GM12878 (cell line): ENCODE measurements at regions not wholly inside any gene's neighbourhood (a gene's known extent, or its start where the extent isn't known, plus 50 kb on each side); places are given as distances from the start of the nearest gene placed in this dataset.

Experiments used
- ATAC-seq: fragments of 200-7000 bp; cut with Tn5 transposase; 3 replicates; pipeline ENCODE4 v1.9.1; 2020; ENCODE audit warnings: mild to moderate bottlenecking, moderate library complexity
- BruUV-seq: library from RNA; stranded (reverse); fragments of 400-500 nt; replicated peaks from 2 replicates; lab custom pipeline; 2021; lab: Mats Ljungman, UMichigan
- CTCF ChIA-PET: fragments of 300-600 bp; sonication (Branson Sonifier 250); formaldehyde crosslinking; extraction: SDS; loops from one replicate; lab custom pipeline; 2021; ENCODE audit warnings: inconsistent platforms; lab: Yijun Ruan, JAX
- POLR2A ChIA-PET: fragments of 350-600 bp; formaldehyde crosslinking; extraction: SDS; loops from one replicate; lab custom pipeline; 2021; ENCODE audit warnings: inconsistent platforms; lab: Charles Lee
- RAD21 ChIA-PET: fragments of 300-600 bp; sonication (Branson Sonifier 250); formaldehyde crosslinking; loops from one replicate; lab custom pipeline; 2023; ENCODE audit warnings: antibody characterized with exemption; ENCODE audit not compliant: unreplicated experiment; lab: Charles Lee
- SMC1A ChIA-PET: fragments of 300-600 bp; sonication (Branson Sonifier 250); formaldehyde crosslinking; loops from one replicate; lab custom pipeline; 2023; ENCODE audit not compliant: unreplicated experiment, uncharacterized antibody; lab: Charles Lee
- DNase-seq: peaks from one replicate; pipeline ENCODE4 v3.0.0-alpha.2; 2011; ENCODE audit warnings: low read depth, low spot score
- FAIRE-seq: peaks from 3 replicates; lab custom pipeline; 2011; peaks lifted over from hg19 to GRCh38; lab: Jason Lieb, UNC
- H2AFZ ChIP-seq: 2 replicates; pipeline ENCODE4 v1.6.0; 2011; ENCODE audit warnings: low read depth, low read length, control low read depth; ENCODE audit not compliant: control insufficient read depth
- H3K27ac ChIP-seq: 2 replicates; pipeline ENCODE4 v1.5.1; 2011; ENCODE audit warnings: control low read depth; ENCODE audit not compliant: control insufficient read depth, insufficient read depth
- H3K27me3 ChIP-seq, 2 experiments: replicated peaks in 1 of 2; 2 replicates each; pipeline versions ENCODE4 v1.6.0 to v1.6.1; 2011; ENCODE audit warnings: low read length in 1 of 2; ENCODE audit not compliant: control insufficient read depth in 2 of 2, insufficient read depth in 2 of 2
- H3K36me3 ChIP-seq, 2 experiments: 2 replicates each; pipeline ENCODE4 v1.5.1; 2011; ENCODE audit warnings: low read length in 1 of 2; ENCODE audit not compliant: control insufficient read depth in 2 of 2, insufficient read depth in 2 of 2
- H3K4me1 ChIP-seq: 2 replicates; pipeline ENCODE4 v1.6.1; 2011; ENCODE audit warnings: mild to moderate bottlenecking, low read length, moderate library complexity, mixed read lengths; ENCODE audit not compliant: control insufficient read depth, insufficient read depth
- H3K4me2 ChIP-seq: 2 replicates; pipeline ENCODE4 v1.6.0; 2011; ENCODE audit warnings: control low read depth; ENCODE audit not compliant: control insufficient read depth, insufficient read depth
- H3K4me3 ChIP-seq: fragments of 200-600 bp; sonication (generic); 2 replicates; pipeline ENCODE4 v1.5.1; 2016
- H3K79me2 ChIP-seq: 2 replicates; pipeline ENCODE4 v1.6.0; 2011; ENCODE audit warnings: low read length; ENCODE audit not compliant: control insufficient read depth, insufficient read depth
- H3K9ac ChIP-seq: 2 replicates; pipeline ENCODE4 v1.8.0; 2011; ENCODE audit warnings: low read length, control low read depth, mixed read lengths; ENCODE audit not compliant: control insufficient read depth, insufficient read depth
- H3K9me3 ChIP-seq: replicated peaks from 3 replicates; pipeline ENCODE4 v1.5.1; 2011; ENCODE audit warnings: mild to moderate bottlenecking, low read length; ENCODE audit not compliant: control insufficient read depth, insufficient read depth
- H4K20me1 ChIP-seq: 2 replicates; pipeline ENCODE4 v1.6.0; 2011; ENCODE audit not compliant: control insufficient read depth, insufficient read depth
- BCL11A ChIP-seq: IDR thresholded peaks from 2 replicates; pipeline ENCODE4 v1.6.1; 2011; ENCODE audit warnings: low read depth, low read length
- CHD1 ChIP-seq: IDR thresholded peaks from 2 replicates; pipeline ENCODE4 v1.6.1; 2012; ENCODE audit warnings: low read depth, low read length, improper control_type of control experiment
- CUX1 ChIP-seq: IDR thresholded peaks from 2 replicates; pipeline ENCODE4 v1.6.1; 2012; ENCODE audit warnings: improper control_type of control experiment, low read depth, low read length; ENCODE audit not compliant: insufficient replicate concordance
- ELK1 ChIP-seq: IDR thresholded peaks from 2 replicates; pipeline ENCODE4 v1.6.1; 2012; ENCODE audit warnings: low read depth, low read length, improper control_type of control experiment
- IRF3 ChIP-seq: fragments of 450-650 bp; IDR thresholded peaks from 2 replicates; pipeline ENCODE4 v1.6.1; 2014; ENCODE audit warnings: mild to moderate bottlenecking
- KAT2A ChIP-seq: conservative IDR thresholded peaks from 2 replicates; pipeline ENCODE4 v1.6.1; 2011; ENCODE audit warnings: low read depth, low read length; ENCODE audit not compliant: control insufficient read depth
- MYC ChIP-seq: IDR thresholded peaks from 2 replicates; pipeline ENCODE4 v1.6.1; 2011; ENCODE audit warnings: mild to moderate bottlenecking, low read length, moderate library complexity, inconsistent platforms; ENCODE audit not compliant: insufficient read depth, insufficient replicate concordance, insufficient read length, severe bottlenecking
- NFYB ChIP-seq: IDR thresholded peaks from 2 replicates; pipeline ENCODE4 v1.6.1; 2011; ENCODE audit warnings: low read depth, mild to moderate bottlenecking, low read length, improper control_type of control experiment, moderate library complexity; ENCODE audit not compliant: insufficient read depth
- NR2C1 ChIP-seq: fragments of 450-650 bp; IDR thresholded peaks from 2 replicates; pipeline ENCODE4 v1.6.1; 2017; ENCODE audit warnings: antibody characterized with exemption, mild to moderate bottlenecking, moderate library complexity
- NR2F1 ChIP-seq: fragments of 450-650 bp; conservative IDR thresholded peaks from 2 replicates; pipeline ENCODE4 v1.6.1; 2017; ENCODE audit warnings: mild to moderate bottlenecking
- ZNF217 ChIP-seq: fragments of 450-650 bp; IDR thresholded peaks from 2 replicates; pipeline ENCODE4 v1.6.1; 2017; ENCODE audit warnings: antibody characterized with exemption, mild to moderate bottlenecking
- WGBS: methylation state at CpG from one replicate; pipeline ENCODE4 v1.1.6; 2016; ENCODE audit warnings: low lambda C conversion rate; ENCODE audit not compliant: insufficient replicate concordance, insufficient coverage; ENCODE audit errors: missing lambda C conversion rate; 5-methylcytosine and 5-hydroxymethylcytosine counted together
- in situ Hi-C: fragments of 300-500 bp; cut with MboI; formaldehyde crosslinking; loops from 9 replicates; pipeline ENCODE4 v1.14.3; 2018; ENCODE audit warnings: mixed read lengths
- intact Hi-C: fragments of 100-400 bp; cut with micrococcal nuclease; formaldehyde crosslinking; loops from one replicate; pipeline ENCODE4 v1.14.2; 2022; ENCODE audit not compliant: unreplicated experiment
- TF ChIP-seq, protein P1 (sequence below): fragments of 450-650 bp; IDR thresholded peaks from 2 replicates; pipeline ENCODE4 v1.6.1; 2016; ENCODE audit warnings: mild to moderate bottlenecking
- TF ChIP-seq, protein P2 (sequence below): fragments of 450-650 bp; IDR thresholded peaks from 2 replicates; pipeline ENCODE4 v1.6.1; 2017; ENCODE audit warnings: mild to moderate bottlenecking, low read depth, inconsistent platforms; ENCODE audit not compliant: poor library complexity, severe bottlenecking

DNA sequence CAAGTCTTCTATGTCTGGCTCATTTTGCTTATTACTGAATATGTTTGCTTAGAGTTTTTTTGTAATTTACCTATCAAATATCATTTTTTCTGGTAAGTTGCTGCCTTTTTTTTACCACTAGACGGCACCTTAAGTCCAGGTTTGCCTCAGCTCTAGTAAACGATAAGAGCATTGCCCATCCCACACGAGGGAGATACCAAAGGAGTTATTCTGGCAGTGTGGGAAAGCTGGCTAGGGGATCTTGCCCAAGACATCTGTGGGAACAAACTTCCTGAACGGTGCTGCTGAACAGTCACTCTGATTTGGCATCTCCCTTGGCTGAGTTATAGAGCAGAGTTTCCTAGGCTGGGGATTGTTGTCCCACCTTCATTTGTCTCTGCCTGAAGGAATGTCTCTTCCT lies 306.4 kb downstream of the COL12A1 start:
- Histone ChIP-seq H3K9me3 (no peaks in the 10 kb centered on the region), H4K20me1 (no peaks in the 10 kb centered on the region), H3K4me1 (no peaks in the 10 kb centered on the region), H3K27ac (no peak overlapping the region), H3K4me3 (no peak overlapping the region), H3K79me2 (no peaks in the 10 kb centered on the region), H2AFZ (no peak overlapping the region), H3K27me3 (no peaks in the 10 kb centered on the region), H3K4me2 (no peak overlapping the region), H3K36me3 (no peaks in the 10 kb centered on the region), H3K9ac (no peak overlapping the region)
- RAD21 ChIA-PET: no interaction called here
- intact Hi-C loops (loop anchor here (10.0 kb wide), 1 partner anchor 305 kb away; the partner anchor contains the start of gene COL12A1), in situ Hi-C loops (no loop called here)
- SMC1A ChIA-PET: no interaction called here
- no TSS peak for BruUV-seq
- POLR2A ChIA-PET: no interaction called here
- FAIRE-seq: no peak
- DNase-seq: no peak
- CTCF ChIA-PET: interaction anchor here (1.6 kb wide), 1 partner anchor 304 kb away, joined by 5 read pairs; no protein-coding TSS in a partner anchor
- TF ChIP-seq ZNF217 (no peak), CHD1 (no peak), CUX1 (no peak), MYC (no peak), KAT2A (no peak), IRF3 (no peak), NR2F1 (no peak), NFYB (no peak), NR2C1 (no peak), ELK1 (no peak), BCL11A (no peak)
- TF ChIP-seq, protein P1, sequence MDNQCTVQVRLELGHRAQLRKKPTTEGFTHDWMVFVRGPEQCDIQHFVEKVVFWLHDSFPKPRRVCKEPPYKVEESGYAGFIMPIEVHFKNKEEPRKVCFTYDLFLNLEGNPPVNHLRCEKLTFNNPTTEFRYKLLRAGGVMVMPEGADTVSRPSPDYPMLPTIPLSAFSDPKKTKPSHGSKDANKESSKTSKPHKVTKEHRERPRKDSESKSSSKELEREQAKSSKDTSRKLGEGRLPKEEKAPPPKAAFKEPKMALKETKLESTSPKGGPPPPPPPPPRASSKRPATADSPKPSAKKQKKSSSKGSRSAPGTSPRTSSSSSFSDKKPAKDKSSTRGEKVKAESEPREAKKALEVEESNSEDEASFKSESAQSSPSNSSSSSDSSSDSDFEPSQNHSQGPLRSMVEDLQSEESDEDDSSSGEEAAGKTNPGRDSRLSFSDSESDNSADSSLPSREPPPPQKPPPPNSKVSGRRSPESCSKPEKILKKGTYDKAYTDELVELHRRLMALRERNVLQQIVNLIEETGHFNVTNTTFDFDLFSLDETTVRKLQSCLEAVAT: no peak
- TF ChIP-seq, protein P2, sequence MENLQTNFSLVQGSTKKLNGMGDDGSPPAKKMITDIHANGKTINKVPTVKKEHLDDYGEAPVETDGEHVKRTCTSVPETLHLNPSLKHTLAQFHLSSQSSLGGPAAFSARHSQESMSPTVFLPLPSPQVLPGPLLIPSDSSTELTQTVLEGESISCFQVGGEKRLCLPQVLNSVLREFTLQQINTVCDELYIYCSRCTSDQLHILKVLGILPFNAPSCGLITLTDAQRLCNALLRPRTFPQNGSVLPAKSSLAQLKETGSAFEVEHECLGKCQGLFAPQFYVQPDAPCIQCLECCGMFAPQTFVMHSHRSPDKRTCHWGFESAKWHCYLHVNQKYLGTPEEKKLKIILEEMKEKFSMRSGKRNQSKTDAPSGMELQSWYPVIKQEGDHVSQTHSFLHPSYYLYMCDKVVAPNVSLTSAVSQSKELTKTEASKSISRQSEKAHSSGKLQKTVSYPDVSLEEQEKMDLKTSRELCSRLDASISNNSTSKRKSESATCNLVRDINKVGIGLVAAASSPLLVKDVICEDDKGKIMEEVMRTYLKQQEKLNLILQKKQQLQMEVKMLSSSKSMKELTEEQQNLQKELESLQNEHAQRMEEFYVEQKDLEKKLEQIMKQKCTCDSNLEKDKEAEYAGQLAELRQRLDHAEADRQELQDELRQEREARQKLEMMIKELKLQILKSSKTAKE: no peak
- ATAC-seq: no peak
- whole genome bisulfite sequencing: 8% methylated on average over 4 of the region's 4 CpGs
